ENCODE measurements at regions not wholly inside any gene's neighbourhood (a gene's known extent, or its start where the extent isn't known, plus 50 kb on each side); places are given as distances from the start of the nearest gene placed in this dataset.

DNA sequence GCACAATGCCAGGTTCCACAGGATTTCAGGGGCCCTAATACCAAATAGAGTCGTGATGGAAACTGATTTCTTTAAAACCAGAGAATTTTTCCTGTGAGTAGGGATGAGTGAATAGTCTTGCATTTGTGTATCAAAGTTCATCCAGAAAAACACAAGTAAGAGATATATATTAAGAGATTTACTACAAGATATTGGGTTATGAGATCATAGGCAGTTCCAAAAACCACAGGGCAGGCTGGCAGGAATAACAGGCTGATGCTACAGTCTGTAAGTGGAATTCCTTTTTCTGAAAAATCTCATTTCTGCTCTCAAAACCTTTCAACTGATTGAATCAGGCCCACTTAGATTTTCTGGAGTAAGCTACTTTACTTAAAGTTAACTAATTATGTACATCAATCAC, 1756.2 kb upstream of the SEL1L start:
- Histone ChIP-seq H3K9ac (replicated peaks; ENCODE audit: extremely low read depth, insufficient read depth, low read length) (no peak overlapping the region), H2AFZ (ENCODE audit: low read depth, low read length) (no peak overlapping the region), H3K9me1 (replicated peaks; ENCODE audit: control insufficient read depth, extremely low read depth, insufficient read depth, low read length) (peaks cover 3% of the 10 kb centered on the region), H3K9me3 (replicated peaks; ENCODE audit: control insufficient read depth, insufficient read depth, low read length) (no peaks in the 10 kb centered on the region), H3K79me2 (ENCODE audit: control insufficient read depth, insufficient read depth, low read length) (no peaks in the 10 kb centered on the region), H3K4me3 (replicated peaks in 1 of 3; ENCODE audit: insufficient read depth in 1 of 3, low read depth in 1 of 3, low read length in 3 of 3) (no peak overlapping the region), H3K27ac (ENCODE audit: insufficient read depth, low read depth, low read length) (no peak overlapping the region), H3K4me1 (ENCODE audit: control insufficient read depth, extremely low read depth, insufficient read depth, low read length) (no peaks in the 10 kb centered on the region), H3K36me3 (ENCODE audit: control insufficient read depth in 2 of 2, extremely low read depth in 1 of 2, insufficient read depth in 2 of 2, low read length in 2 of 2) (no peaks in the 10 kb centered on the region), H3K4me2 (ENCODE audit: insufficient read depth, low read length) (no peak overlapping the region), H3K27me3 (ENCODE audit: control insufficient read depth in 2 of 2, insufficient read depth in 2 of 2, low read length in 2 of 2) (no peaks in the 10 kb centered on the region), H4K20me1 (replicated peaks; ENCODE audit: control insufficient read depth, extremely low read depth, insufficient read depth, low read length) (no peaks in the 10 kb centered on the region)
- ChIA-PET CTCF (no interaction called here), POLR2A (no interaction called here)
- dilution Hi-C loops (cut with MboI; ENCODE audit: extremely low pct_ligation_motif_present, low sequenced_read_pairs) (no loop called here), intact Hi-C loops (cut with micrococcal nuclease) (no loop called here)
- DNase-seq (ENCODE audit: low read depth, low spot score) = no peak
- BruUV-seq (replicated peaks) = no TSS peak
- FAIRE-seq = no peak
- TF ChIP-seq JUN (IDR thresholded peaks at IDR 0.05; ENCODE audit: borderline replicate concordance, insufficient read depth, insufficient read length, low read depth) (no peak), EZH2 (IDR thresholded peaks at IDR 0.05; ENCODE audit: borderline replicate concordance, low read depth, low read length, severe bottlenecking) (no peak), POLR2AphosphoS5 (IDR thresholded peaks at IDR 0.05; ENCODE audit: insufficient read depth, low read depth, low read length) (no peak), MYC (IDR thresholded peaks at IDR 0.05; ENCODE audit: low read depth, low read length) (no peak), POLR2A (IDR thresholded peaks at IDR 0.05; ENCODE audit: low read depth, low read length) (no peak), GATA2 (IDR thresholded peaks at IDR 0.05; ENCODE audit: insufficient read depth, insufficient read length, low read depth, low read length) (no peak), FOS (IDR thresholded peaks at IDR 0.05; ENCODE audit: borderline replicate concordance, insufficient read depth, low read length) (no peak)
- TF ChIP-seq, protein P1, sequence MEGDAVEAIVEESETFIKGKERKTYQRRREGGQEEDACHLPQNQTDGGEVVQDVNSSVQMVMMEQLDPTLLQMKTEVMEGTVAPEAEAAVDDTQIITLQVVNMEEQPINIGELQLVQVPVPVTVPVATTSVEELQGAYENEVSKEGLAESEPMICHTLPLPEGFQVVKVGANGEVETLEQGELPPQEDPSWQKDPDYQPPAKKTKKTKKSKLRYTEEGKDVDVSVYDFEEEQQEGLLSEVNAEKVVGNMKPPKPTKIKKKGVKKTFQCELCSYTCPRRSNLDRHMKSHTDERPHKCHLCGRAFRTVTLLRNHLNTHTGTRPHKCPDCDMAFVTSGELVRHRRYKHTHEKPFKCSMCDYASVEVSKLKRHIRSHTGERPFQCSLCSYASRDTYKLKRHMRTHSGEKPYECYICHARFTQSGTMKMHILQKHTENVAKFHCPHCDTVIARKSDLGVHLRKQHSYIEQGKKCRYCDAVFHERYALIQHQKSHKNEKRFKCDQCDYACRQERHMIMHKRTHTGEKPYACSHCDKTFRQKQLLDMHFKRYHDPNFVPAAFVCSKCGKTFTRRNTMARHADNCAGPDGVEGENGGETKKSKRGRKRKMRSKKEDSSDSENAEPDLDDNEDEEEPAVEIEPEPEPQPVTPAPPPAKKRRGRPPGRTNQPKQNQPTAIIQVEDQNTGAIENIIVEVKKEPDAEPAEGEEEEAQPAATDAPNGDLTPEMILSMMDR (IDR thresholded peaks at IDR 0.05; ENCODE audit: extremely low read depth in 1 of 2, insufficient read depth in 1 of 2, low read depth in 1 of 2, low read length in 2 of 2) = no peak
- TF ChIP-seq, protein P2, sequence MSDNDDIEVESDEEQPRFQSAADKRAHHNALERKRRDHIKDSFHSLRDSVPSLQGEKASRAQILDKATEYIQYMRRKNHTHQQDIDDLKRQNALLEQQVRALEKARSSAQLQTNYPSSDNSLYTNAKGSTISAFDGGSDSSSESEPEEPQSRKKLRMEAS (IDR thresholded peaks at IDR 0.05; ENCODE audit: insufficient read depth, insufficient read length) = no peak
